Epithelial cell of proximal tubule (primary cell): ENCODE measurements at regions not wholly inside any gene's neighbourhood (a gene's known extent, or its start where the extent isn't known, plus 50 kb on each side); places are given as distances from the start of the nearest gene placed in this dataset.

Experiments used
- DNase-seq: peaks from one replicate; pipeline ENCODE4 v3.0.0-alpha.2; 2011; ENCODE audit warnings: low read depth
- H3K4me3 ChIP-seq: 2 replicates; pipeline ENCODE4 v1.5.1; 2011; ENCODE audit warnings: low read depth, mild to moderate bottlenecking, low read length
- CTCF ChIP-seq: conservative IDR thresholded peaks from 2 replicates; pipeline ENCODE4 v1.5.1; 2012; ENCODE audit warnings: low read depth, mild to moderate bottlenecking, low read length

- H3K4me3 ChIP-seq, result no peak overlapping the region
- no peak for TF ChIP-seq CTCF
- DNase-seq, result no peak
Observed at GRCh38 chr3:177725165-177725564, 527.9 kb upstream of the TBL1XR1 start.

DNA sequence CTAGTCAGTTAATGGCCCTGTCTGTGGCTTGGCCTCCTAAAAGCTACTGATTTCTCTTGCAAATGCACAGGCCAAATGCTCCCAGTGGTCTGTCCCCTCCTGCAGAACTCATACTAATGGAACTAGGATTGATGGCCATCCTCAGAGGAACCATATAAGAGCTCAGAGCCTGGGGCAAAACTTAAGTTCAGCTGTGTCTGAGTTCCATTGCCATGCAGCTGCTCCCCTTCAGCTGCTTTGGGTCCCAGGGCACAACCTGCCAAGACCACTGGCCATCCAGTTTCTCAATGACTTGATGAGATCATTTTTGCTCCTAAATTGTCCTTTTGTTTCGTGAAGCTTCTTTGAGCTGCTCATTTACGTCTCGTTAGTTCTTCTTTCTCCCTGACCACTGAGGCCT is 529.5 kb upstream of the TBL1XR1 start:
- no peak overlapping the region for H3K4me3 ChIP-seq
- no peak for TF ChIP-seq CTCF
- DNase-seq, result no peak

- no peak for DNase-seq
- no peak for TF ChIP-seq CTCF
- no peak overlapping the region for H3K4me3 ChIP-seq
Observed at GRCh38 chr3:177729956-177730681, 532.8 kb upstream of the TBL1XR1 start.

- DNase-seq, result no peak
- H3K4me3 ChIP-seq, result no peak overlapping the region
- no peak for TF ChIP-seq CTCF
Observed at GRCh38 chr3:177730814-177731213, 533.5 kb upstream of the TBL1XR1 start.

DNA sequence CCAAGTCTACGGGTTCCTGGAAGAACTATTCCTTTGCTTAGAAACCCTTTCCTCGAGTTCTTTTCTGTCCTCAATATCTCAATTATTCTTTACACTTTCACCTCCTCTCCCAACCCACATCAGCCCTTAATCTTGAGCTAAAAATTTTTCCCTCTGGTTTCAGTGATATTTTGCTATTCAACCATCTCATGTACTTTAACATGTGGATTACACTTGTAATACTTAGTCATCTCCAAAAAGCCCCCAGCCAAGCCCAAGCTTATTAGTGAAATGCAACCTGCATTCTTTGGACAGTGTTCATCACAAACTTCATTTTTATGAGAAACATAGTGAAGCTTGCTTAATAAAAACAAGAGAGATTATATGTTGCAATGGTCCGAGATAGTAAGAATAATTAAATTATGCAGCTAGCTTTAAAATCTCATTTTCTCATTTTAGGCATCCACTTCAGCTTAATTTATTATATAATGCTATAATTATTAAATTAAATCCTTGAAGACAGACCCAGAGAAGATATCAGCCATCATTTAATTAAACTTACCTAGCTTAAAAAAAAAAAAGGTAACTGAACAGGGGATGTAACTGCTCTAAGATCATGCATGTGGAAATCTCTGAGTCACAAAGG is 534.5 kb upstream of the TBL1XR1 start:
- no peak for TF ChIP-seq CTCF
- DNase-seq, result no peak
- no peak overlapping the region for H3K4me3 ChIP-seq

GRCh38 chr3:177733233-177733632 is 536.0 kb upstream of the TBL1XR1 start:
- no peak for TF ChIP-seq CTCF
- no peak overlapping the region for H3K4me3 ChIP-seq
- DNase-seq, result no peak

GRCh38 chr3:177733936-177734335 is 536.7 kb upstream of the TBL1XR1 start:
- TF ChIP-seq CTCF, result no peak
- no peak for DNase-seq
- H3K4me3 ChIP-seq, result no peak overlapping the region
